Activated CD8-positive, alpha-beta T cell treated with anti-CD3 and anti-CD28 coated beads, Interleukin-2, amount 10 ng/mL, durations not matched to agents 7 days and 5 days (primary cell): ENCODE measurements at regions not wholly inside any gene's neighbourhood (a gene's known extent, or its start where the extent isn't known, plus 50 kb on each side); places are given as distances from the start of the nearest gene placed in this dataset.

Experiments used
- ATAC-seq: fragments of 150-1000 bp; cut with Tn5 transposase; one replicate; pipeline ENCODE4 v1.10.0; 2021; ENCODE audit warnings: moderate library complexity
- CTCF ChIA-PET: fragments of 350-600 bp; sonication (Branson Sonifier 250); formaldehyde crosslinking; loops from one replicate; lab custom pipeline; 2021; ENCODE audit warnings: antibody characterized with exemption; lab: Charles Lee
- POLR2A ChIA-PET: fragments of 350-600 bp; sonication (Branson Sonifier 250); formaldehyde crosslinking; loops from one replicate; lab custom pipeline; 2021; ENCODE audit warnings: antibody characterized with exemption; lab: Charles Lee
- DNase-seq: peaks from one replicate; pipeline ENCODE4 v3.0.0-alpha.2; 2020
- H3K27ac Mint-ChIP-seq: one replicate; pipeline ENCODE4 v1.8.0; 2021; ENCODE audit warnings: mild to moderate bottlenecking, mixed read lengths
- H3K27me3 Mint-ChIP-seq: one replicate; pipeline ENCODE4 v1.8.0; 2021; ENCODE audit warnings: low read depth, mixed read lengths
- H3K36me3 Mint-ChIP-seq: one replicate; pipeline ENCODE4 v1.8.0; 2021; ENCODE audit warnings: low read depth, mixed read lengths
- H3K4me1 Mint-ChIP-seq: one replicate; pipeline ENCODE4 v1.8.0; 2021; ENCODE audit warnings: low read depth, mixed read lengths
- H3K4me3 Mint-ChIP-seq: one replicate; pipeline ENCODE4 v1.8.0; 2021; ENCODE audit warnings: mild to moderate bottlenecking, mixed read lengths
- H3K9me3 Mint-ChIP-seq: one replicate; pipeline ENCODE4 v1.8.0; 2022; ENCODE audit warnings: mixed read lengths; ENCODE audit not compliant: insufficient read depth

GRCh38 chr4:159446266-159446976 lies 343.5 kb downstream of the RAPGEF2 start:
- ATAC-seq, result peak; percentile 92
- peak; percentile 26 for DNase-seq
- ChIA-PET CTCF (no interaction called here), POLR2A (no interaction called here)
- Mint-ChIP-seq H3K9me3 (no peaks in the 10 kb centered on the region), H3K4me3 (no peak overlapping the region), H3K27ac (no peak overlapping the region), H3K27me3 (peaks cover 5% of the 10 kb centered on the region), H3K4me1 (no peaks in the 10 kb centered on the region), H3K36me3 (no peaks in the 10 kb centered on the region)

GRCh38 chr4:159447296-159447695 lies 344.4 kb downstream of the RAPGEF2 start:
- Mint-ChIP-seq H3K27me3 (peaks cover 5% of the 10 kb centered on the region), H3K4me1 (no peaks in the 10 kb centered on the region), H3K36me3 (no peaks in the 10 kb centered on the region), H3K27ac (no peak overlapping the region), H3K9me3 (no peaks in the 10 kb centered on the region), H3K4me3 (no peak overlapping the region)
- ChIA-PET CTCF (no interaction called here), POLR2A (no interaction called here)
- no peak for DNase-seq
- no peak for ATAC-seq

- CTCF ChIA-PET, result no interaction called here
- POLR2A ChIA-PET, result no interaction called here
- Mint-ChIP-seq H3K4me3 (no peak overlapping the region), H3K27ac (no peak overlapping the region), H3K27me3 (peaks cover 2% of the 10 kb centered on the region), H3K4me1 (no peaks in the 10 kb centered on the region), H3K36me3 (no peaks in the 10 kb centered on the region), H3K9me3 (no peaks in the 10 kb centered on the region)
- DNase-seq, result no peak
- no peak for ATAC-seq
Measured at GRCh38 chr4:159451006-159451405, 348.1 kb downstream of the RAPGEF2 start.

- ATAC-seq (no peak), DNase-seq (no peak)
- ChIA-PET CTCF (interaction anchor here (1.0 kb wide), 1 partner anchor 12 kb away, joined by 4 read pairs; no protein-coding TSS in a partner anchor), POLR2A (no interaction called here)
- no peak overlapping the region for H3K27ac Mint-ChIP-seq
- peaks cover under 1% of the 10 kb centered on the region for H3K27me3 Mint-ChIP-seq
- H3K9me3 Mint-ChIP-seq, result no peaks in the 10 kb centered on the region
- no peaks in the 10 kb centered on the region for H3K36me3 Mint-ChIP-seq
- H3K4me3 Mint-ChIP-seq, result no peak overlapping the region
- no peaks in the 10 kb centered on the region for H3K4me1 Mint-ChIP-seq
Measured at GRCh38 chr4:159455675-159456237, 352.9 kb downstream of the RAPGEF2 start.

- ChIA-PET CTCF (no interaction called here), POLR2A (no interaction called here)
- ATAC-seq (no peak), DNase-seq (no peak)
- Mint-ChIP-seq H3K9me3 (peaks cover 19% of the 10 kb centered on the region), H3K4me3 (no peak overlapping the region), H3K36me3 (no peaks in the 10 kb centered on the region), H3K27ac (no peak overlapping the region), H3K4me1 (no peaks in the 10 kb centered on the region), H3K27me3 (peaks cover 2% of the 10 kb centered on the region)
Measured at GRCh38 chr4:159460371-159460770, 357.5 kb downstream of the RAPGEF2 start.

GRCh38 chr4:159463235-159463634 lies 360.4 kb downstream of the RAPGEF2 start:
- Mint-ChIP-seq H3K4me1 (no peaks in the 10 kb centered on the region), H3K27me3 (peaks cover 2% of the 10 kb centered on the region), H3K9me3 (peaks cover 19% of the 10 kb centered on the region), H3K36me3 (no peaks in the 10 kb centered on the region), H3K4me3 (no peak overlapping the region), H3K27ac (no peak overlapping the region)
- ATAC-seq (no peak), DNase-seq (no peak)
- CTCF ChIA-PET, result no interaction called here
- POLR2A ChIA-PET, result no interaction called here

GRCh38 chr4:159464302-159464701 lies 361.4 kb downstream of the RAPGEF2 start:
- no peak overlapping the region for H3K4me3 Mint-ChIP-seq
- peaks cover 2% of the 10 kb centered on the region for H3K27me3 Mint-ChIP-seq
- ATAC-seq, result no peak
- H3K36me3 Mint-ChIP-seq, result no peaks in the 10 kb centered on the region
- DNase-seq, result no peak
- ChIA-PET POLR2A (no interaction called here), CTCF (no interaction called here)
- peaks cover 19% of the 10 kb centered on the region for H3K9me3 Mint-ChIP-seq
- no peak overlapping the region for H3K27ac Mint-ChIP-seq
- no peaks in the 10 kb centered on the region for H3K4me1 Mint-ChIP-seq

- no peaks in the 10 kb centered on the region for H3K4me1 Mint-ChIP-seq
- DNase-seq (no peak), ATAC-seq (no peak)
- ChIA-PET CTCF (no interaction called here), POLR2A (no interaction called here)
- no peak overlapping the region for H3K27ac Mint-ChIP-seq
- H3K27me3 Mint-ChIP-seq, result peaks cover 6% of the 10 kb centered on the region
- H3K36me3 Mint-ChIP-seq, result no peaks in the 10 kb centered on the region
- no peaks in the 10 kb centered on the region for H3K9me3 Mint-ChIP-seq
- H3K4me3 Mint-ChIP-seq, result no peak overlapping the region
Measured at GRCh38 chr4:159476886-159477285, 374.0 kb downstream of the RAPGEF2 start.

GRCh38 chr4:159480826-159481225 lies 377.9 kb downstream of the RAPGEF2 start:
- H3K27ac Mint-ChIP-seq, result no peak overlapping the region
- H3K9me3 Mint-ChIP-seq, result no peaks in the 10 kb centered on the region
- H3K4me3 Mint-ChIP-seq, result no peak overlapping the region
- H3K36me3 Mint-ChIP-seq, result no peaks in the 10 kb centered on the region
- no peak for DNase-seq
- ChIA-PET CTCF (no interaction called here), POLR2A (no interaction called here)
- peaks cover 5% of the 10 kb centered on the region for H3K4me1 Mint-ChIP-seq
- H3K27me3 Mint-ChIP-seq, result peaks cover 10% of the 10 kb centered on the region
- no peak for ATAC-seq

GRCh38 chr4:159481936-159482335 lies 379.1 kb downstream of the RAPGEF2 start:
- H3K4me1 Mint-ChIP-seq, result peaks cover 5% of the 10 kb centered on the region
- no peak for ATAC-seq
- POLR2A ChIA-PET, result no interaction called here

GRCh38 chr4:159483110-159483781 lies 380.4 kb downstream of the RAPGEF2 start:
- Mint-ChIP-seq H3K36me3 (no peaks in the 10 kb centered on the region), H3K4me1 (peaks cover 5% of the 10 kb centered on the region), H3K27ac (no peak overlapping the region), H3K9me3 (no peaks in the 10 kb centered on the region), H3K27me3 (peaks cover 13% of the 10 kb centered on the region), H3K4me3 (no peak overlapping the region)
- no peak for DNase-seq
- POLR2A ChIA-PET, result no interaction called here
- CTCF ChIA-PET, result no interaction called here
- ATAC-seq, result no peak

More at GRCh38 chr4:159481936-159482335, 379.1 kb downstream of the RAPGEF2 start:
- Mint-ChIP-seq H3K27ac (no peak overlapping the region), H3K36me3 (no peaks in the 10 kb centered on the region), H3K27me3 (peaks cover 10% of the 10 kb centered on the region), H3K4me3 (no peak overlapping the region), H3K9me3 (no peaks in the 10 kb centered on the region)
- CTCF ChIA-PET, result no interaction called here
- DNase-seq, result no peak
